Keratinocyte (primary cell): ENCODE measurements at regions not wholly inside any gene's neighbourhood (a gene's known extent, or its start where the extent isn't known, plus 50 kb on each side); places are given as distances from the start of the nearest gene placed in this dataset.

Source experiments
- DNase-seq: peaks from one replicate; pipeline ENCODE4 v3.0.0-alpha.2; 2011; ENCODE audit warnings: low read depth, missing footprints, low spot score
- FAIRE-seq: peaks from 2 replicates; lab custom pipeline; 2011; peaks lifted over from hg19 to GRCh38; lab: Jason Lieb, UNC
- H2AFZ ChIP-seq: 2 replicates; pipeline ENCODE4 v1.6.0; 2012; ENCODE audit warnings: low read length, control low read depth, inconsistent platforms; ENCODE audit not compliant: control insufficient read depth
- H3K27ac ChIP-seq: 2 replicates; pipeline ENCODE4 v1.5.1; 2011; ENCODE audit warnings: low read length; ENCODE audit not compliant: control insufficient read depth, insufficient read depth
- H3K27me3 ChIP-seq: 3 replicates; pipeline ENCODE4 v1.6.0; 2011; ENCODE audit warnings: low read length; ENCODE audit not compliant: control insufficient read depth, insufficient read depth; ENCODE audit errors: extremely low read depth
- H3K36me3 ChIP-seq, 2 experiments: 2 replicates in 1 of 2; 3 replicates in 1 of 2; pipeline ENCODE4 v1.5.1; 2011; ENCODE audit warnings: low read length in 2 of 2, mild to moderate bottlenecking in 1 of 2; ENCODE audit not compliant: control insufficient read depth in 2 of 2, insufficient read depth in 2 of 2; ENCODE audit errors: extremely low read depth in 1 of 2
- H3K4me1 ChIP-seq: 3 replicates; pipeline ENCODE4 v1.5.1; 2011; ENCODE audit warnings: low read length; ENCODE audit not compliant: control insufficient read depth, insufficient read depth; ENCODE audit errors: extremely low read depth
- H3K4me2 ChIP-seq: 3 replicates; pipeline ENCODE4 v1.6.0; 2011; ENCODE audit warnings: low read depth, low read length; ENCODE audit not compliant: control insufficient read depth, insufficient read depth; ENCODE audit errors: extremely low read depth
- H3K4me3 ChIP-seq, 3 experiments: fragments of 200-600 bp in 1 of 3; sonication (generic) in 1 of 3; 2 replicates in 2 of 3; 3 replicates in 1 of 3; pipeline ENCODE4 v1.5.1; 2011 to 2016; ENCODE audit warnings: low read length in 3 of 3, mild to moderate bottlenecking in 3 of 3, control low read depth in 2 of 3, inconsistent platforms in 1 of 3, low read depth in 1 of 3, mixed read lengths in 1 of 3, mixed run types in 1 of 3, moderate library complexity in 1 of 3; ENCODE audit not compliant: control insufficient read depth in 2 of 3, insufficient read depth in 2 of 3; ENCODE audit errors: extremely low read depth in 1 of 3
- H3K79me2 ChIP-seq: 2 replicates; pipeline ENCODE4 v1.6.0; 2012; ENCODE audit warnings: low read length; ENCODE audit not compliant: control insufficient read depth, insufficient read depth
- H3K9ac ChIP-seq: 3 replicates; pipeline ENCODE4 v1.6.0; 2011; ENCODE audit warnings: low read length; ENCODE audit not compliant: control insufficient read depth, insufficient read depth; ENCODE audit errors: extremely low read depth
- H3K9me1 ChIP-seq: 3 replicates; pipeline ENCODE4 v1.6.0; 2011; ENCODE audit warnings: low read length; ENCODE audit not compliant: control insufficient read depth, insufficient read depth; ENCODE audit errors: extremely low read depth
- H3K9me3 ChIP-seq: 2 replicates; pipeline ENCODE4 v1.5.1; 2012; ENCODE audit warnings: low read depth, low read length; ENCODE audit not compliant: control insufficient read depth
- H4K20me1 ChIP-seq: 3 replicates; pipeline ENCODE4 v1.6.0; 2011; ENCODE audit warnings: low read length; ENCODE audit not compliant: control insufficient read depth, insufficient read depth; ENCODE audit errors: extremely low read depth
- CTCF ChIP-seq, 3 experiments: IDR thresholded peaks in 1 of 3; conservative IDR thresholded peaks in 1 of 3; optimal IDR thresholded peaks in 1 of 3; 2 replicates in 2 of 3; 3 replicates in 1 of 3; pipeline versions ENCODE3 to v1.5.1; 2011; ENCODE audit warnings: low read length in 3 of 3, mild to moderate bottlenecking in 3 of 3, moderate library complexity in 2 of 3, control low read depth in 1 of 3, inconsistent platforms in 1 of 3; ENCODE audit not compliant: insufficient read depth in 2 of 3; ENCODE audit errors: extremely low read depth in 1 of 3
- EZH2 ChIP-seq: IDR thresholded peaks from one replicate; pipeline ENCODE4 v1.6.1; 2012; ENCODE audit warnings: inconsistent platforms, mild to moderate bottlenecking, low read length, moderate library complexity
- dilution Hi-C: fragments of 300-500 bp; cut with MboI; formaldehyde crosslinking; loops from one replicate; pipeline ENCODE4 v1.7.0; 2020; ENCODE audit warnings: low sequenced_read_pairs; ENCODE audit not compliant: extremely low pct_ligation_motif_present

GRCh38 chr1:2882966-2883696 is 81.6 kb upstream of the TTC34 start:
- DNase-seq, result no peak
- no peaks in the 10 kb centered on the region for H3K9me1 ChIP-seq
- H2AFZ ChIP-seq, result no peak overlapping the region
- no peak overlapping the region for H3K4me2 ChIP-seq
- H4K20me1 ChIP-seq, result no peaks in the 10 kb centered on the region
- no peak overlapping the region for H3K4me3 ChIP-seq
- no peaks in the 10 kb centered on the region for H3K79me2 ChIP-seq
- no peak for FAIRE-seq
- H3K9me3 ChIP-seq, result peaks cover 22% of the 10 kb centered on the region
- dilution Hi-C loops, result no loop called here
- no peaks in the 10 kb centered on the region for H3K4me1 ChIP-seq
- H3K36me3 ChIP-seq, result no peaks in the 10 kb centered on the region
- no peaks in the 10 kb centered on the region for H3K27me3 ChIP-seq
- H3K27ac ChIP-seq, result no peak overlapping the region
- TF ChIP-seq EZH2, result no peak
- TF ChIP-seq CTCF (optimal IDR thresholded peaks at IDR 0.05 in 1 of 3, IDR thresholded peaks at IDR 0.05 in 1 of 3, conservative IDR thresholded peaks at IDR 0.05 in 1 of 3; ENCODE audit: extremely low read depth in 1 of 3, insufficient read depth in 2 of 3, low read length in 3 of 3), result no peak
- H3K9ac ChIP-seq, result no peak overlapping the region

GRCh38 chr1:2885001-2885400 is 83.5 kb upstream of the TTC34 start:
- H3K4me1 ChIP-seq, result no peaks in the 10 kb centered on the region
- no peak overlapping the region for H3K4me2 ChIP-seq
- no peak overlapping the region for H3K4me3 ChIP-seq
- H3K36me3 ChIP-seq, result no peaks in the 10 kb centered on the region
- dilution Hi-C loops, result no loop called here
- H3K27me3 ChIP-seq, result no peaks in the 10 kb centered on the region
- FAIRE-seq (no peak), DNase-seq (no peak)
- TF ChIP-seq EZH2 (no peak), CTCF (optimal IDR thresholded peaks at IDR 0.05 in 1 of 3, IDR thresholded peaks at IDR 0.05 in 1 of 3, conservative IDR thresholded peaks at IDR 0.05 in 1 of 3; ENCODE audit: extremely low read depth in 1 of 3, insufficient read depth in 2 of 3, low read length in 3 of 3) (no peak)
- no peaks in the 10 kb centered on the region for H3K79me2 ChIP-seq
- no peak overlapping the region for H3K9ac ChIP-seq
- no peak overlapping the region for H2AFZ ChIP-seq
- no peaks in the 10 kb centered on the region for H3K9me1 ChIP-seq
- no peak overlapping the region for H3K27ac ChIP-seq
- H4K20me1 ChIP-seq, result no peaks in the 10 kb centered on the region
- peaks cover 22% of the 10 kb centered on the region for H3K9me3 ChIP-seq
